ENCODE measurements at regions not wholly inside any gene's neighbourhood (a gene's known extent, or its start where the extent isn't known, plus 50 kb on each side); places are given as distances from the start of the nearest gene placed in this dataset.

GRCh38 chr5:107217721-107218130 lies 453.0 kb downstream of the EFNA5 start:
- TF ChIP-seq CTCF (IDR thresholded peaks at IDR 0.05; ENCODE audit: low read depth, low read length, missing control alignments): no peak
- H3K4me3 ChIP-seq (ENCODE audit: low read depth, low read length): no peak overlapping the region
- DNase-seq (ENCODE audit: low read depth): no peak

GRCh38 chr5:107216587-107216986 lies 454.1 kb downstream of the EFNA5 start:
- no peak for TF ChIP-seq CTCF (IDR thresholded peaks at IDR 0.05; ENCODE audit: low read depth, low read length, missing control alignments)
- no peak for DNase-seq (ENCODE audit: low read depth)
- H3K4me3 ChIP-seq (ENCODE audit: low read depth, low read length): no peak overlapping the region

- no peak for TF ChIP-seq CTCF (IDR thresholded peaks at IDR 0.05; ENCODE audit: low read depth, low read length, missing control alignments)
- H3K4me3 ChIP-seq (ENCODE audit: low read depth, low read length): no peak overlapping the region
- DNase-seq (ENCODE audit: low read depth): no peak
Observed at GRCh38 chr5:107215611-107216010, 455.1 kb downstream of the EFNA5 start.

DNA sequence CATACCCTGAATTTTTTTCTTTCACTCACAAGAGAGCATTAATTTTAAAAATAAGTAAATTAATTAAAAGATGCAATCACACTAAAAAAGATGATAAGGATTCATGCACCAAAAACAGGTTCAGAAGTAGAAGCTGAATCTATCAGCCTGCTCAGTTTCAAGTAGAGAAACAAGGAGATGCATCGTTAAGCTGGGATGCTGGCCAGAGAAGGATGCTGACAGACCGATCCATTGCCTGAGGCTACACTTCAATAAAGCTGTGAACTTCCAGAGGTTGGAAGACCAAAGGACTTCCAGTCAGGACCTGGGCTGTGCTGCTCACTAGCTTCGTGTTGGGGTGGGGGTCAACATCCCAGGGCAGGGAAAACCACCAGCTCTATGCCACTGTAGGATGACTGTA lies 457.7 kb downstream of the EFNA5 start:
- no peak for TF ChIP-seq CTCF (IDR thresholded peaks at IDR 0.05; ENCODE audit: low read depth, low read length, missing control alignments)
- no peak overlapping the region for H3K4me3 ChIP-seq (ENCODE audit: low read depth, low read length)
- no peak for DNase-seq (ENCODE audit: low read depth)

- no peak for DNase-seq (ENCODE audit: low read depth)
- no peak for TF ChIP-seq CTCF (IDR thresholded peaks at IDR 0.05; ENCODE audit: low read depth, low read length, missing control alignments)
Observed at GRCh38 chr5:107211630-107212029, 459.1 kb downstream of the EFNA5 start.

DNA sequence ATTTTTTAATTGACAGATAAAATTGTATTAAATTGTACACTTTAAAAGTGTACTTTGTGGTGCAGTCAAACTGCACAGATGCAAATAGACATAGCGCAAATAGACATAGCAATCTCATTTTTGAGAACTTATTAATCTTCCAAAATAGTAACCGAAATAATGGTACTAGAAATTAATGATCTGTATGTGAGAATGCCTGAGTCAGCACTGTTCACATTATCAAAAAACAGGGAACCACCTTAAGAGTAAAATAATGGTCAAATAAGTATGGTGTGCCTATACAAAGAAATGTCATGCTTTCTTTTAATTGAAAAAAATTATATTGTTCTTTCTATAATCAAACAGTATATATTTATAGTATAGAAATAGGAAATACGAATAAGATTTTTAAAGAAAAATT lies 461.9 kb downstream of the EFNA5 start:
- TF ChIP-seq CTCF (IDR thresholded peaks at IDR 0.05; ENCODE audit: low read depth, low read length, missing control alignments): no peak
- no peak for DNase-seq (ENCODE audit: low read depth)
- no peak overlapping the region for H3K4me3 ChIP-seq (ENCODE audit: low read depth, low read length)

More at GRCh38 chr5:107211630-107212029, 459.1 kb downstream of the EFNA5 start:
- H3K4me3 ChIP-seq (ENCODE audit: low read depth, low read length): no peak overlapping the region

GRCh38 chr5:107204413-107204812 lies 466.3 kb downstream of the EFNA5 start:
- DNase-seq (ENCODE audit: low read depth): no peak
- no peak overlapping the region for H3K4me3 ChIP-seq (ENCODE audit: low read depth, low read length)
- TF ChIP-seq CTCF (IDR thresholded peaks at IDR 0.05; ENCODE audit: low read depth, low read length, missing control alignments): no peak

Data from GM12864 (cell line).